IPS DF 4.7 (cell line): ENCODE measurements at regions not wholly inside any gene's neighbourhood (a gene's known extent, or its start where the extent isn't known, plus 50 kb on each side); places are given as distances from the start of the nearest gene placed in this dataset.

ENCODE experiments used
- DNase-seq: peaks from one replicate; pipeline ENCODE4 v3.0.0-alpha.2; 2013; ENCODE audit warnings: low spot score; ENCODE audit errors: extremely low read depth

DNA sequence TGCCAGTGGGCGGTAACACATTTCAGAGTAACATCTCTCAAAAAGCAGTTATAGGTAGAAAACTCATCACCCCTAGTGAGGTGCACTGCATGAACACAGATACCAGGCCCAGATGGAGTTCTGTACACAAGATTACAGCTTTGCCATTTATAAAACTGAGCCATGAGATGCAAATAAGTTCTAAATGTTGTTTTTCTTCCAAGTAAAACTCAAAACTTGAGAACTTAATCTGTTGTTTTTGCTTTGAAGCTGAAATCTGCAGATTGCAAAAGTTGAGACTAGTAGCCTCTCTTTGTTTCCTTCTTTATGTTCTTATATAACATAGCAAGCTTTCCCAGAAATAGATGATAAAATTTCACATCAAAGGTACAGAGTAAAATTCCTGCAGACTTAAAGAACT is 434.1 kb downstream of the PLK2 start:
- no peak for DNase-seq

DNA sequence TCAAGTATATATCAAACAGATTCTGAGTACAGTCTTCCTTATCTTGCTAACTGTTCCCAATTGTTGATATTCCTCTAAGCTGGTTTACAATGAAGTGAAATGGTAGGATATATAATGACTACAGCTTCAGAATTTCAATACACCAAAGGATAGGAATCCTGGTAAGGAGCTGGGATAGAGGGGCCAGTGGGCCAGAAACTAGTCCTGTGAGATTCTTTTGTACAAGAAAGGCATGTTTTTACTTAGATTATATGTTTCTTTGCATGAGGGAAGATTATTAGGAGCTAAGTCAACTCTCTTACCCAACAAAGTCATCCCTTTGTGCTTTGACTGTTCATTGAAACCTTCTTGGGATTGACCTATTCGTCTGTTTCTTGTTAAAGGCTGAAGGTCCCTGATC is 435.7 kb downstream of the PLK2 start:
- DNase-seq, result no peak

DNA sequence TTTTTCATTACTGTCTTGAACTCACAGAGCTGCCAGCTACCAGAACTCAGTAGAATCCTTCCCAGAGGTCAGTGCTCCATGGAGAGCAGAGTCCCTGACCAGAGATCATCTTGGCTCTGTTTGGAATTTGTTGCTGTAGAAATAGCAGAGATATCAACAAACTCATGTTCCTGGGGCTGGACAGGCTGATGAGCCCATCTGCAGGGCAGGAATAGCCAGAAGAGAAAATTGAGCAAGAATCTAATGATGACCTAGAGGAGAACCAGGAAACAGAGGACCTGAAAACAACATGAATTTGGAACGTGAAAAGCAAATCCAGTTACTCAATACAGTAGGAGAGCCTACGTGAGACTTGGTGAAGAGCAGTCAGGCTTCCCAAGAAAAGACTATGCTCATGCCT is 437.8 kb downstream of the PLK2 start:
- no peak for DNase-seq

DNA sequence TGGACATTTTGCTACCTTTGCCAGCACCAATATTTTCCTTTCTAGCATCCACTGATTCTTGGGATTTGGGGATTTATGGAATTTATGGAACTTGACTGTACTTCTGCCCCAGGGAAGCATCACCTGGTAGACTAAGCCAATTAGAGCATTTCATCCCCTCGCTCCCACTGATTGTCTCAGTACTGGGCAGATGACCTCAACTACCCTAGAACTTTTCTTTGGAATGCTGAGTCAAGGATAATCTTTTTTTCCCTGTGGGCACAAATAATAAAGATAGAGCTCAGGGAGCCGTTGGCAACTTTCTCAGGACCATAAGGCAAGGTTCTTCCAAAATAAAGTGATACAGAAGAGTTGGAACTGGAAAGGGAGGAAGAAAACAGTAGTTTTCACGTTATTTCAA is 438.4 kb downstream of the PLK2 start:
- no peak for DNase-seq

DNA sequence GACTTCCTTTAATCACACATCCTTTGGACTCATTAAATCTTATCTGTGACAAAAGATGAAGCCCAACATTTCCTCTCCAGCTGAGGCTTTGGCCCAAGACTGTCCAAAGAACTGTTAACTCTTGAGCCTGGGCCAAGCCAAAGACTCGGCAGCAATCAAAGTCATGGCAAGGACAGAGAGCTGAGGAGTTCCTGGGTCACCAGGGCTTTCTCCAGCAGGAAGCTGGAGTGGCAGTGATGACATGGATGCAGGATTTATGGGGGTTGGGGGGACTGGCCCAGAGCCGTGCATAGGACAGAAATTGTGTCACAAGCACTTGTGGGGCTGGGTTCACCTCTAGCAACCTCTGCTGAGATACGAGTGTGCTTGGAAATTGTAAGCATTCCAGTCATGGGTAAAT is 440.3 kb downstream of the PLK2 start:
- DNase-seq, result no peak

DNA sequence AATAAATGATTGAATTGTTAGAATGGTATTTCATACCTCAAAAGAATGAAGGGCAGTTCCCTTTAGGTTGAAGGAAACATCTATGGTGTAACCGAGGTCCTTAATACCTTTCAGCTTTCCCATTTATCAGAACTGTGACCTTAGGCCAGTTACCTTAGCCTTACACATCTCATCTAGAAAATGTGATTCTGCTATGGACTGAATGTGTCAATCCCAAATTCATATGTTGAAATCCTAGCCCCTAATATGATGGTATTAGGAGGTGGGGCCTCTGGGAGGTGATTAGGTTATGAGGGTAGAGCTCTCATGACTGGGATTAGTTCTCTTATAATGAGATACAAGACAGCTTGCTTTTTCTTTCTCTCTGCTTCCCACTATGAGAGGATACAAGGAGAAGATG is 441.9 kb downstream of the PLK2 start:
- no peak for DNase-seq

DNA sequence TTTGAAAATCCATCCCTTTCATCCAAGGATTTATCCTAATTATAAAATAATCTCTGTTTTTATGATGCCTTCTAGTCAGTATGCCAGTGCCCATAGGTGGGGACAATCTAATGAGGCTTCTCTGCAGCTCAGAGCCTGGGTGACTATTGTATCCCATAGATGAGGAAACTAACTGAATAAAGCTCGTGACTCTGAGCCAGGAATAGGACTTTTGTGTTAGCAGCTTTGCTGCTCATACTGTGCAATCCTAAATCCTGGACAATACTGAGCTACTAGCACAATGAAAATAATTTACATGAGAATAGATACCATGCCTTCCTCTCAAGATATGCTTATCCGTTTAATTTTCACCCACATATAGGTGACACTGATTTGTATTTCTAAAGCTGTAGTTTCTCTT is 443.0 kb downstream of the PLK2 start:
- no peak for DNase-seq

DNA sequence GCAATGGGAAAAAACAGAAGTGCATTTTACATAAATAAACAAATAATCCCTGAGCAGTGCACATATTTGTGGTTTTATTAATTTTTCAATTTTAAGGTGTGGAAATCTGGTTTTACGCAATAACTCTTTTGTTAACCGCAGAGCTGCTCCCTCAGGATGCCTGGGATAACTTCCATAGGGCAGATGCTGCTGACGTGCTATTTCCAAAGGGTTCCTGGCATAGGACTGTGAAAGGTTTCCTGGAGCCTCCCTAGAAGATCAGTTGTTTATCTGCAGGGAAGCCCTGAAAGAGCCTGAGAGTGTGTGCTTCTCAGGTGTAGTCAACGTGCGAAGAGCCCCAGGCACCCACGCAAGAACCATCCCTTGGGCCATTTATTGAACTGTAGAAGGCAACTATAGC is 443.5 kb downstream of the PLK2 start:
- DNase-seq, result no peak

DNA sequence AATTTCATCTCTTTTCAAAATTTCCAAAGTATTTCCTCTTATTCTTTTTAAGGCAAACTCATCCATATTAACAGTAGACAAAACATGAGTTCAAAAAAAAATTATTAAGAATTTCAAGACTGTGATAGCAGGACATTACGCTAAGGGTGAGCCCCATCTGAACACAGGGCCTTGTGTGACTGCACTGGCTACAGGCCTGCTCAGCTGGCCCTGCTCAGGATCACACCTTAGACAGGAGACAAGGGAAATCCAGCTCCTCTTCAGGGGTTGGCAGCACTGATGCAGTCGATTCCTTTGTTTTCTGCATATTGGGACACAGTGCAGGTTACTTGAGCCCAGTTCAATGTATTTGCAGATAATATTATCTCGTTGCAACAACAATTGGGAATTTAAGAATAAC is 444.7 kb downstream of the PLK2 start:
- no peak for DNase-seq

DNA sequence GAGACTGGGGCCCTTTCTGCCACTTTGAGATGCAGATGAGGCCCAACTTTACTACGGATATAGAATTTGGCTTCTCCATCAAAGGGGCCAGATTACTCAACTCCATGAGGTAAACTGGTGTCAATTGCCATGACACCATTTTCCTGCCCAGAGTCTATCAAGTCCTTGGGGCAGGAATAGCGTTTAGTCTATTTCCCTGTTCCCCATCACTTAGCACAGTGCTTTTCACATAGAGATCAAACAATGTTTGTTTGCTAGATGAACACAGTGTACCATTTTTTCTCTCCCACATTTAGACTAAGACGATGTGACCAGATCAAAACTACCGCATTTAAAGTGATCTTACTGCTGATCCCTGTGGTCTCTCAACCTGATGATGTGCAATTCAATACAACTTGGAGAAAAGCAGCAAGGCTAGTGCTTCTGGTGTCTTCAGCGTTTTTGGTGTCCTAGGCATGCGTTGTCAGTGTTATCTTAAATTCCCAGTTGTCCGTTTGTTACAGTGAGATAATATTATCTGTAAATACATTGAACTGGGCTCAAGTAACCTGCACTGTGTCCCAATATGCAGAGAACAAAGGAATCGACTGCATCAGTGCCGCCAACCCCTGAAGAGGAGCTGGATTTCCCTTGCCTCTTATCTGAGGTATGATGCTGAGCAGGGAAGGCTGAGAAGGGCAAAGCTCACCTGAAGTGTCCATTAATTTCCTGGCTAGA is 446.2 kb downstream of the PLK2 start:
- no peak for DNase-seq

DNA sequence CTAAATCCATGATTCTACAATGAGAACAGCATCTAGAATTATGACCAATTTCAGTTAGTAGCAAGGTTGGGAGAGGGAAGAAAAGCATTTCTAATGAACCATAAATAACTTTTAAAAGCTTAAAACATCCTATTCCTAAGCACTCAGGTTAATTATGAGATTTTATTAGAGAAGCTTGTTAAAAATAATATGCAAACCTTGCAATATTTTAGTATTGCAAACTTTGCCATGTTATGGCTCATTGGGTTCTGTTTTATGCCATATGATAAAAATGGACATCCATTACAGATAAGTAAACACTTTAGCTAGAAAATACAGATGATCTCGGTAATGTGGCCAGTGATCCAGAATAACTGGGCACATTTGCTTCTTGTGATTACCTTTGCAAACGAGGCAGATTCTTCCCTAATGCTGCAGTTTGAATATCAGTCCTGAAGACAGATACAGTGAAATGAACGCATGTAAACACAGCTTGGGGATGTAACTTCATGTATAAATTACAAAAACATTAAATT is 447.0 kb downstream of the PLK2 start:
- no peak for DNase-seq

DNA sequence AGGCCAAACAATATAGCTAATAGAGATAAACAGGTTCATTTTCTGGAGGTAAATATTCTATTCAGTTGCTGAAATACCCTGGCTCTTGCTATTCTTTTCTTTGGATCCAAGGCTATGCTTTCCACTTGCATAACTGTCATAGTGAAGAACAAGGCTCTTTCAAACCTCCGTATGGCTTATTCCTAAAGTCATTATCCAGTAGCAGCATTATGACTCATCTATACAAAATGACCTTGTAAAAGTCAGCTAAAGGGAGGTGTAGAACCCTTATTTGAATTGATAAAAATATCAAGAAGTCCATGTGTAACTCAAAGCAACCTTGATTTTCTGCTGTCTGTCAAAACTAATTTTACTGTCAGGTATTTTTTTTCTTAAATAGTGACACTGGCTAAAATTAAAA is 447.8 kb downstream of the PLK2 start:
- no peak for DNase-seq

DNA sequence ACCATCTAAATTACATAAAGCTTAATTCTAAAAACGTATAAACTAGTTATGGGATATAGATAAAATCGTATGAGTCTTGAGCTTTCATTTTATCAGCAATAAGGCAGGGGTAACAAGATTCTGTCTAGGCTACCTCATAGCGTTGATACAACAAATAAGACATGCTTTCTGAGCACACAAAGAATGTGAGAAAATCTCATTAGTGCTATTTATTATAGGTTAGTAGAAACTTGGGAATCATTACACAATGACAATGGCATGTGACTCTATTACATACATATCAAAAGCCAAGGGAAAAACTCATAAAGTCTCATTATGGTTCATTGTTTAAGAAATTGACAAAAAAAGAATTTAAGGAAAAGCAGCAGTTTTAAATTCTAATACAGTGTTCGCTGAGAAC is 448.6 kb downstream of the PLK2 start:
- no peak for DNase-seq

DNA sequence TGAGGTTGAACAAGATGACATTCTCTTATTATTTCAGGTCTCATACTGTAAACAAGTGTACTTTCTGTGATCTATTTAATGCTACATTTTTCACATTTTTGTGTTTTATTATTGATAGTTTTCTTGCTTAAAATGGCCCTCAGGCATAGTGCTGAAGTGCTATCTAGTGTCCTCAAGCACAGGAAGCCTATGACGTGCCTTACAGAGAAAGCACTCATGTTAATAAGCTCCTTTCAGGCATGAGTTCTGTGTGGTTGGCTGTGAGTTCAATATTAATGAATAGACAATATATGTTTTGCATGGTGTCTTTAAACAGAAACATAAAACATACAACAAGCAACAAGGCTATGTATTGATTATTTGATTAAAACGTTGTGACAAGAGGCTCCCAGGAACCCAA is 450.1 kb downstream of the PLK2 start:
- no peak for DNase-seq

DNA sequence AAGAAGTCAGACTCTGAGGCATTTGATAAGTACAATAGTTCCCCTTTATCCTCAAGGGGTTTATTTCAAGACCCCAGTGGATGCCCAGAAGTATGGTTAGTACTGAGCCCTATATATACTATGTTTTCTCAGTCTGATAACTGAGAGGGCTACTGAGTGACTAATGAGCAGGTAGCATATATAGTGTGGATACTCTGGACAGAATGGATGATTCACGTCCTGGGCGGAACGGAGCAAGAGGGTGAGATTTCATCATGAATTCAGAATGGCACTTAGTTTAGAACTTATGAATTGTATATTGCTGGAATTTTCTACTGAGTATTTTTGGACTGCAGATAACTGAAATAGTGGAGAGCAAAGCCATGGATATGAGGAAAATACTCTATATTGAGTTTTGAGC is 457.6 kb downstream of the PLK2 start:
- no peak for DNase-seq

DNA sequence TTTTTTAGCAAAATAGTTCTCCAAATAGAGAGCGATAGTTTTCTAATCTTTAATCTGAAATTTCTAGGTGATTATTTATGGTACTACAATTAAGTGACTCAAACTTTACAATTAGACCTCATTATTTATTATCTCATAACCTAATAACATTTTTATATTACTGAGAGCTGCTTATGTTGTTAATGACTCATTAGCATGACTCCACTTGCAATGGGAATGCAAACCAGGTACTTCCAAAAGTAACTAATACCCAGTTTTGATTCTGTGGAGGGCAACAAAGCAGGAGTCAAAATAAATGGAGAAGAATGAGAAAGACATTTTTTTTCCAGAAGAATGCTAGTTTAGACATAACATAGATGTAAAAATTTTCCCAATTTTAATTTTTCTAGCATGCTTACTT is 466.0 kb downstream of the PLK2 start:
- DNase-seq, result no peak

DNA sequence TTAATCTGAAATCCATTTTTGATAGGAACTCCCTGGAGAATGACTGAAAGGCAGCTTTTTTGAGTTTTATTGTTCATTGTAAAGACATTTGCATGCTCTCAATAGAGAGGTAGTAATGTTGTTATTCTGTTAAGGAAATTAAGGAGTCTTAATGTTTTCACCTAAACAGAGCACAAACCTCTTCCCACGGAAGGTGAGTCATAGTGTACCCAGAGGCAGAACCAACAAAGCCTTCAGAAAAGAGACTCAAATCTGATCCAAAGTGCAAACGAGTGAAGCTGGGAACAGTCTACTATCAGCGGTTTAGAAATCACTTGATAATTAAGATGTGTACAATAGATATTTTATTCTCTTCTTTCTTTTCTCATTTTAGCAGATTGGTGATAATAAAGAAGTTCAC is 470.5 kb downstream of the PLK2 start:
- no peak for DNase-seq

DNA sequence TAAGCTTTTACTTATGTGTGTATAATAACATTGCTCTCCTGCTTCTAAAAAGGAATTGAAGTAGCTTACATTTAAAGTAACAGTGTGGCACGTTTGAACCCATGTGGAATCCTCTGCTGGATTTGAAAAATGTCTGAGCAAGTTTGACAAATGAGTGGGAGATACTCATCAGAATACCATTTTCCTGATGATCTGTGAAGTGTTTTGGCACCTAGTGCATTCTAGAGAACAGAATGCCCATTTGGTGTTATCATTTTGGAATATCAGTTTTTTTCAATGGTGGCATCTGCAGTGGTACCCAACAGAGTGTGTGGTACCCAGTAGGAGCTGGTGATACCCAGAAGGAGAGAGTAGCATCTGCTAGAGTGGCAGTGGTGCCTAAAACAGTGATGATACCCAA is 471.1 kb downstream of the PLK2 start:
- no peak for DNase-seq

DNA sequence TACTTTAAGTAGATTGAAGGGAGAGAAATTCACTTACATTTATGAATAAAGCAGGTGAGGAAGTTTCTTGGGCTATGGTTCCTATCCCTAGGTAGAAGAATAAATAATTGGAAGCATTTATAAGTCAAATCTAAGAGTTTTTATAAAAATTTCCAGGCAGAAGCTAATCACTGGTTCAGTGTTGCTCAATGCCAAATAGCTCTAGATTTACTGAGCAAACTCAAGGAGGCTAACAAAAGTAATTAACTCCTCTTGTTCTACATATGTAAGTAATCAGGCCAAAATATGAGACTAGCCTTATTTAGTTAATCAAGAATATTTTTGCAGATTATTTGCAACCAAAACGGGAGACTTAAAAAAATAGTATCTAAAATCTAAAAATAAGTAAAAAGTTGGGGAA is 472.3 kb downstream of the PLK2 start:
- no peak for DNase-seq

DNA sequence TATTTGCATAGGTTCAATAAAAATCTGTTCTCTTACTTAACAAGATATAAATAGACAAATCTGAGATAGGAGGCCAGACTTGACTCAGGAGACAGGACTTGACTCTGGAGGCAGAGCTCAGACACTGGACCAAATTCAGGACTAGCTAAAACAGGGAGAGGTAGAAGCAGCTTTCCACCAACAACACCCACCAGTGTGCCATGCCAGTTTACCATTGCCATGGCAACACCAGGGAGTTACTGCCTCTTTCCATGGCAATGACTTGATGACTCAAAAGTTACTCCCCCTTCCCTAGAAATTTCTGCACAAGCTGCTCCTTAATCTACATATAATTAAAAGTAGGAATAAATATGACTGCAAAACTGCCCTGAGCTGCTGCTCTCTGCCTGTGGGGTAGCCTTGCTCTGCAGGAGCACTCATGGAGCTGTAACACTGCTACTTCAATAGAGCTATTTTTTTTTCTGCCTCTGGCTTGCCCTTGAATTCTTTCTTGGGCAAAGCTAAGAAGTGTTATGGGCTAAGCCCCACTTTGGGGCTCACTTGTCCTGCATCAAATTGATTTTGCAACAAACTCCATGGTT is 473.0 kb downstream of the PLK2 start:
- no peak for DNase-seq

DNA sequence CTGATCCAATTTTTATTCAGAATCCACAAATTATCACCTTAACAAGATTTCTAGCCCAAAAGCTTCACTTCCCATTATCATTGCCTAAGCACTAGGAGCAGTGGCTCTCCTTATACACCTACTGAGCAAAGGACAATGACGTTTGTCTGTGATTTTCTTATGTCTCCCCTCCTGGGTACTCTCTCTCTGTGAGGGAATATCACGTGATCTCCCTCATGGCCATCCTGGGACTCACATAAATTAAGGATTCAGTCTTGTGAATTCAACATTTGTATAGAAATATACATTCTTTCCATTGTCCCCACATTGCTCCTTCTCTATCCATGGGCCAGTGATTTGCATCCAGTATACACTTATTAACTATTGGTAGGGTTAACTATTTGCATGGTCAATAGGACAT is 476.5 kb downstream of the PLK2 start:
- DNase-seq, result no peak

DNA sequence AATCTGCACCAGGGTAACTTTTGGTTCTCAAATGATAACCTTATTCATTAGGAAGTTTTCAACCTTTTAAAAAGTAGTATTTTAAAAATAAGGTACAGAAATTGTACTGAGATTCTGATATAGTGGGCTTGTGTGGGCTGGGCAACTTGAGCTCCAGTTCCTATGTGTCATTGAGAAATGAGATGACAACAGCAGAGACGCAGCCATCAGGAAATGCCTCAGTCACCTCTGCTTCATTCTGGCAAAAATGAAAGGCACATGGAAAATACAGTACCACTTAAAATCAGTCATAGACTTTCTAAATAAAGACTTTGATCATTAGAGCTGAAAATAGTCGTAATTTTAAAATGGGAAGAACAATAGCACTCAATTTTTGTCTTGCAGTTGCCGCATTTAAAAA is 480.2 kb downstream of the PLK2 start:
- DNase-seq, result no peak

DNA sequence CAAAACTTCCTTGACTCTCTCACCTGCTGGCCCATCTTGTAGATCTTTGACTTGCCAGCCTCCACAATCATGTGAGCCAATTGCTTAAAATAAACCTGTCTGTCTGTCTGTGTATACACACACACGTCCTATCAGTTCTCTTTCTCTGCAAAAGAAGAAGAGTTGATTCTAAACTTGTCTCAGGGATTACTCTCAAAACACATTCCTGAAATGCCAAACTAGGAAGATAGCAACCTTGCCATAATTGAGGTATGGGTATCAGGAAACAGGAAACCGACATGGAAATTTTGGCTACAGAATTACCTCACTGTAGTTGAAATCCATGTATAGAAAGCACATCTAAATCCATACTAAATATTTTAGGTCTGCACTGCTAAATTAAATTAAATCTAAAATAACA is 483.4 kb downstream of the PLK2 start:
- DNase-seq, result no peak
